Esophagus squamous epithelium (tissue), 5 donors: ENCODE measurements at regions not wholly inside any gene's neighbourhood (a gene's known extent, or its start where the extent isn't known, plus 50 kb on each side); places are given as distances from the start of the nearest gene placed in this dataset.
A peak's percentile ranks its signal among the peaks of the same experiment; 100 is the strongest.

Experiments
- DNase-seq: peaks from one replicate; lab custom pipeline; 2025; lab: John Stamatoyannopoulos, UW
- H3K27ac ChIP-seq, 4 donors: fragments of 200-600 bp; sonication (generic); one replicate each; pipeline ENCODE4 v1.5.1; 2016 to 2019; ENCODE audit warnings: mild to moderate bottlenecking in 1 of 4
- H3K27me3 ChIP-seq, 4 donors: fragments of 200-600 bp; sonication (generic); 1 replicate in 3 of 4; 2 replicates in 1 of 4; pipeline versions ENCODE4 v1.5.1 to v1.6.0; 2017 to 2021; ENCODE audit warnings: antibody characterized with exemption in 1 of 4
- H3K36me3 ChIP-seq, 3 donors: fragments of 200-600 bp; sonication (generic); one replicate each; pipeline ENCODE4 v1.5.1; 2016 to 2019
- H3K4me1 ChIP-seq, 3 donors: fragments of 200-600 bp; sonication (generic); one replicate each; pipeline ENCODE4 v1.5.1; 2017 to 2019
- H3K4me3 ChIP-seq, 4 donors: fragments of 200-600 bp; sonication (generic); 1 replicate in 3 of 4; 2 replicates in 1 of 4; pipeline ENCODE4 v1.5.1; 2016 to 2019; ENCODE audit warnings: mild to moderate bottlenecking in 2 of 4, moderate library complexity in 1 of 4
- H3K9me3 ChIP-seq, 3 donors: fragments of 200-600 bp; sonication (generic); one replicate each; pipeline ENCODE4 v1.5.1; 2016 to 2019
- CTCF ChIP-seq, 6 experiments: fragments of 450-650 bp in 4 of 6; fragments of 200-600 bp in 2 of 6; sonication (generic) in 2 of 6; IDR thresholded peaks; one replicate each; pipeline ENCODE4 v1.5.1; 2016 to 2019; ENCODE audit warnings: antibody characterized with exemption in 6 of 6, mild to moderate bottlenecking in 4 of 6, moderate library complexity in 4 of 6
- POLR2A ChIP-seq, 4 donors: fragments of 450-650 bp; IDR thresholded peaks; one replicate each; pipeline ENCODE4 v1.6.1; 2017; ENCODE audit warnings: antibody characterized with exemption in 4 of 4, mild to moderate bottlenecking in 4 of 4, moderate library complexity in 3 of 4
- WGBS, 2 donors: methylation state at CpG; one replicate each; pipeline ENCODE4 v1.1.5; 2018; 5-methylcytosine and 5-hydroxymethylcytosine counted together
- intact Hi-C: fragments of 100-400 bp; cut with DNase I; formaldehyde crosslinking; loops from one replicate; pipeline ENCODE4 v1.15.0; 2022
- donor health status: DM: yes; HTN: yes; CAD: no.

- intact Hi-C loops, result no loop called here
- no peak for DNase-seq
- Histone ChIP-seq H3K36me3 (no peaks in the 10 kb centered on the region), H3K9me3 (no peaks in the 10 kb centered on the region), H3K4me3 (peak overlapping the region in 3 of 4 donors; percentile 14 to 32 (median 20)), H3K27ac (peak overlapping the region; percentile 54 to 75 (median 68)), H3K27me3 (no peaks in the 10 kb centered on the region), H3K4me1 (peaks cover 14 to 66% (median 31%) of the 10 kb centered on the region in 3 donors)
- WGBS, 2 donors, result 36 to 43% methylated on average over 7 to 11 of the region's 15 CpGs
- TF ChIP-seq CTCF (IDR thresholded peaks at IDR 0.05), result no peak
These were observed 102.1 kb downstream of the TMEM174 start for GRCh38 chr5:73274881-73275663.

GRCh38 chr5:73274121-73274520 lies 101.1 kb downstream of the TMEM174 start:
- Histone ChIP-seq H3K36me3 (no peaks in the 10 kb centered on the region), H3K4me1 (peaks cover 11 to 57% (median 26%) of the 10 kb centered on the region in 3 donors), H3K27me3 (no peaks in the 10 kb centered on the region), H3K27ac (peak overlapping the region in 2 of 4 donors; percentile 69 to 75), H3K9me3 (no peaks in the 10 kb centered on the region), H3K4me3 (peak overlapping the region in 2 of 4 donors; percentile 14 to 20)
- DNase-seq, result no peak
- intact Hi-C loops, result no loop called here
- TF ChIP-seq CTCF (IDR thresholded peaks at IDR 0.05) (no peak), POLR2A (IDR thresholded peaks at IDR 0.05) (no peak)
- 68 to 82% methylated on average over 3 of the region's 3 CpGs for WGBS, 2 donors

GRCh38 chr5:73273379-73274050 lies 100.5 kb downstream of the TMEM174 start:
- H3K4me1 ChIP-seq, result peaks cover 11 to 52% (median 20%) of the 10 kb centered on the region in 3 donors
- H3K27me3 ChIP-seq, result no peaks in the 10 kb centered on the region
- 59 to 70% methylated on average over 5 to 6 of the region's 6 CpGs for WGBS, 2 donors
- peak overlapping the region in 1 of 4 donors; percentile 69 for H3K27ac ChIP-seq
- TF ChIP-seq CTCF (IDR thresholded peaks at IDR 0.05) (no peak), POLR2A (IDR thresholded peaks at IDR 0.05) (no peak)
- H3K9me3 ChIP-seq, result no peaks in the 10 kb centered on the region
- no peak for DNase-seq
- no peaks in the 10 kb centered on the region for H3K36me3 ChIP-seq
- peak overlapping the region in 1 of 4 donors; percentile 14 for H3K4me3 ChIP-seq
- intact Hi-C loops, result no loop called here

GRCh38 chr5:73272351-73272750 lies 99.4 kb downstream of the TMEM174 start:
- no peaks in the 10 kb centered on the region for H3K36me3 ChIP-seq

More at GRCh38 chr5:73272351-73272750, 99.4 kb downstream of the TMEM174 start:
- no peak for TF ChIP-seq CTCF (IDR thresholded peaks at IDR 0.05)
- TF ChIP-seq POLR2A (IDR thresholded peaks at IDR 0.05), result no peak
- H3K4me3 ChIP-seq, result no peak overlapping the region
- H3K9me3 ChIP-seq, result no peaks in the 10 kb centered on the region
- no peaks in the 10 kb centered on the region for H3K27me3 ChIP-seq
- intact Hi-C loops, result no loop called here
- DNase-seq, result no peak
- H3K27ac ChIP-seq, result no peak overlapping the region
- peaks cover 11 to 51% (median 18%) of the 10 kb centered on the region in 3 donors for H3K4me1 ChIP-seq
